HepG2 (cell line): ENCODE measurements at regions not wholly inside any gene's neighbourhood (a gene's known extent, or its start where the extent isn't known, plus 50 kb on each side); places are given as distances from the start of the nearest gene placed in this dataset.

Source experiments
- ATAC-seq: fragments of 200-7000 bp; cut with Tn5 transposase; 3 replicates; pipeline ENCODE4 v1.9.1; 2020; ENCODE audit warnings: mild to moderate bottlenecking, moderate library complexity
- BruUV-seq: library from RNA; stranded (reverse); fragments of 400-500 nt; replicated peaks from 2 replicates; lab custom pipeline; 2021; lab: Mats Ljungman, UMichigan
- CTCF ChIA-PET: fragments of 300-600 bp; formaldehyde crosslinking; extraction: SDS; loops from one replicate; lab custom pipeline; 2021; ENCODE audit warnings: low total read pairs, inconsistent platforms, low intra/inter-chr PET ratio; lab: Yijun Ruan, JAX
- POLR2A ChIA-PET: fragments of 350-600 bp; sonication (Branson Sonifier 250); formaldehyde crosslinking; loops from one replicate; lab custom pipeline; 2020; ENCODE audit warnings: antibody characterized with exemption, inconsistent platforms; lab: Yijun Ruan, JAX
- DNase-seq: peaks from one replicate; pipeline ENCODE4 v3.0.0-alpha.2; 2015; ENCODE audit warnings: low spot score
- FAIRE-seq: peaks from 3 replicates; lab custom pipeline; 2011; peaks lifted over from hg19 to GRCh38; lab: Jason Lieb, UNC
- H2AFZ ChIP-seq: one replicate; pipeline ENCODE4 v1.6.1; 2011; ENCODE audit warnings: low read length, inconsistent platforms
- H3K27ac ChIP-seq: fragments of 300-600 bp; 3 replicates; pipeline ENCODE4 v1.8.0; 2011; ENCODE audit warnings: mixed run types, mild to moderate bottlenecking, mixed read lengths, low read length, inconsistent platforms; ENCODE audit not compliant: insufficient read depth; ENCODE audit errors: extremely low read length
- H3K27me3 ChIP-seq, 2 experiments: fragments of 200-600 bp in 1 of 2; 2 replicates in 1 of 2; 3 replicates in 1 of 2; pipeline versions ENCODE4 v1.6.0 to v1.8.0; 2011; ENCODE audit warnings: low read length in 2 of 2, mild to moderate bottlenecking in 2 of 2, moderate library complexity in 2 of 2, inconsistent platforms in 1 of 2; ENCODE audit not compliant: insufficient read depth in 2 of 2, control insufficient read depth in 1 of 2
- H3K36me3 ChIP-seq, 2 experiments: fragments of 200-600 bp in 1 of 2; replicated peaks in 1 of 2; 2 replicates in 1 of 2; 3 replicates in 1 of 2; pipeline versions ENCODE4 v1.5.1 to v1.8.0; 2011; ENCODE audit warnings: low read length in 2 of 2, inconsistent platforms in 1 of 2; ENCODE audit not compliant: insufficient read depth in 2 of 2, control insufficient read depth in 1 of 2
- H3K4me1 ChIP-seq: 2 replicates; pipeline ENCODE4 v1.5.1; 2012; ENCODE audit warnings: low read length, inconsistent platforms; ENCODE audit not compliant: insufficient read depth
- H3K4me2 ChIP-seq: 2 replicates; pipeline ENCODE4 v1.6.0; 2011; ENCODE audit warnings: low read depth, low read length, inconsistent platforms
- H3K4me3 ChIP-seq, 3 experiments: fragments of 200-600 bp in 1 of 3; sonication (generic), shearing (Covaris generic) in 1 of 3; replicated peaks in 1 of 3; 2 replicates each; pipeline ENCODE4 v1.5.1; 2011 to 2016; ENCODE audit warnings: low read length in 3 of 3, inconsistent platforms in 2 of 3, low read depth in 2 of 3, mild to moderate bottlenecking in 2 of 3, control low read depth in 1 of 3, mixed read lengths in 1 of 3; ENCODE audit not compliant: insufficient read depth in 1 of 3
- H3K79me2 ChIP-seq: one replicate; pipeline ENCODE4 v1.6.1; 2011; ENCODE audit warnings: low read length, inconsistent platforms; ENCODE audit not compliant: insufficient read depth
- H3K9ac ChIP-seq: 2 replicates; pipeline ENCODE4 v1.6.0; 2011; ENCODE audit warnings: mild to moderate bottlenecking, low read depth, low read length, inconsistent platforms; ENCODE audit not compliant: insufficient read depth
- H3K9me3 ChIP-seq: 2 replicates; pipeline ENCODE4 v1.5.1; 2012; ENCODE audit warnings: mild to moderate bottlenecking, low read length
- H4K20me1 ChIP-seq: 2 replicates; pipeline ENCODE4 v1.6.0; 2011; ENCODE audit warnings: inconsistent platforms, mild to moderate bottlenecking, low read length, moderate library complexity; ENCODE audit not compliant: insufficient read depth
- FIP1L1 ChIP-seq: fragments of 200-400 bp; formaldehyde crosslinking; IDR thresholded peaks from 2 replicates; pipeline ENCODE4 v1.6.1; 2018; ENCODE audit warnings: low read depth, mild to moderate bottlenecking, low read length, moderate library complexity, borderline replicate concordance; ENCODE audit not compliant: insufficient read depth
- FLYWCH1 ChIP-seq: sonication (generic); formaldehyde crosslinking; IDR thresholded peaks from 2 replicates; pipeline ENCODE4 v1.8.1; 2023; ENCODE audit warnings: mild to moderate bottlenecking, missing genetic modification reagents
- MAZ ChIP-seq, 2 experiments: sonication (generic) in 1 of 2; formaldehyde crosslinking in 1 of 2; IDR thresholded peaks; 2 replicates each; pipeline versions ENCODE4 v1.5.0 to v1.6.1; 2012 to 2020; ENCODE audit warnings: low read depth in 2 of 2, mild to moderate bottlenecking in 2 of 2, borderline replicate concordance in 1 of 2, improper control_type of control experiment in 1 of 2, low read length in 1 of 2, missing genetic modification reagents in 1 of 2, moderate library complexity in 1 of 2
- NCOA2 ChIP-seq: sonication (generic); formaldehyde crosslinking; IDR thresholded peaks from 2 replicates; pipeline ENCODE4 v1.8.0; 2022; ENCODE audit warnings: inconsistent platforms
- SMC3 ChIP-seq: IDR thresholded peaks from 2 replicates; pipeline ENCODE4 v1.6.1; 2011; ENCODE audit warnings: low read length, improper control_type of control experiment
- SNAI1 ChIP-seq: sonication (generic); formaldehyde crosslinking; IDR thresholded peaks from 2 replicates; pipeline ENCODE4 v1.5.0; 2020; ENCODE audit warnings: mild to moderate bottlenecking, missing genetic modification reagents, borderline replicate concordance
- SP4 ChIP-seq: sonication (generic); formaldehyde crosslinking; IDR thresholded peaks from 2 replicates; pipeline ENCODE4 v1.8.1; 2023; ENCODE audit warnings: mild to moderate bottlenecking, missing genetic modification reagents
- TMF1 ChIP-seq: sonication (generic); formaldehyde crosslinking; IDR thresholded peaks from 2 replicates; pipeline ENCODE4 v1.8.1; 2022; ENCODE audit warnings: low read depth, missing genetic modification reagents
- U2AF1 ChIP-seq: fragments of 200-400 bp; formaldehyde crosslinking; optimal IDR thresholded peaks from 2 replicates; pipeline ENCODE3; 2017; ENCODE audit warnings: mild to moderate bottlenecking, low read depth, low read length
- ZBTB40 ChIP-seq, 2 experiments: fragments of 450-650 bp in 1 of 2; sonication (generic) in 1 of 2; formaldehyde crosslinking in 1 of 2; IDR thresholded peaks; 2 replicates each; pipeline versions ENCODE4 v1.6.1 to v1.8.0; 2016 to 2022; ENCODE audit warnings: antibody characterized with exemption in 1 of 2, mild to moderate bottlenecking in 1 of 2, missing genetic modification reagents in 1 of 2
- ZFP82 ChIP-seq: sonication (generic); formaldehyde crosslinking; IDR thresholded peaks from 2 replicates; pipeline ENCODE4 v1.5.1; 2020; ENCODE audit warnings: mild to moderate bottlenecking, missing genetic modification reagents, borderline replicate concordance
- ZNF343 ChIP-seq: sonication (generic); formaldehyde crosslinking; IDR thresholded peaks from 2 replicates; pipeline ENCODE4 v1.4.0; 2020; ENCODE audit warnings: mild to moderate bottlenecking, missing genetic modification reagents
- ZNF556 ChIP-seq: sonication (generic); formaldehyde crosslinking; IDR thresholded peaks from 2 replicates; pipeline ENCODE4 v1.4.0; 2020; ENCODE audit warnings: mild to moderate bottlenecking, missing genetic modification reagents, borderline replicate concordance
- ZNF598 ChIP-seq: sonication (generic); formaldehyde crosslinking; IDR thresholded peaks from 2 replicates; pipeline ENCODE4 v1.5.1; 2020; ENCODE audit warnings: mild to moderate bottlenecking, missing genetic modification reagents, borderline replicate concordance
- ZNF660 ChIP-seq: sonication (generic); formaldehyde crosslinking; IDR thresholded peaks from 2 replicates; pipeline ENCODE4 v1.5.1; 2020; ENCODE audit warnings: mild to moderate bottlenecking, low read depth, missing genetic modification reagents, borderline replicate concordance
- ZNF703 ChIP-seq: sonication (generic); formaldehyde crosslinking; IDR thresholded peaks from 2 replicates; pipeline ENCODE4 v1.5.1; 2020; ENCODE audit warnings: missing genetic modification reagents, mild to moderate bottlenecking, moderate library complexity, borderline replicate concordance
- WGBS: methylation state at CpG from one replicate; pipeline ENCODE4 v1.1.6; 2017; ENCODE audit warnings: low lambda C conversion rate; 5-methylcytosine and 5-hydroxymethylcytosine counted together
- in situ Hi-C: cut with HindIII; loops from 2 replicates; pipeline ENCODE4 v1.10.0; 2017; ENCODE audit warnings: low pct_unique_long_range_greater_than_20kb; ENCODE audit not compliant: extremely low pct_ligation_motif_present
- intact Hi-C: fragments of 100-400 bp; cut with micrococcal nuclease; formaldehyde crosslinking; loops from one replicate; pipeline ENCODE4 v1.10.0; 2022; ENCODE audit not compliant: unreplicated experiment

GRCh38 chr4:8793571-8794160 is 78.0 kb downstream of the HMX1 start:
- in situ Hi-C loops (no loop called here), intact Hi-C loops (no loop called here)
- H3K4me1 ChIP-seq, result no peaks in the 10 kb centered on the region
- DNase-seq (no peak), ATAC-seq (no peak), FAIRE-seq (no peak)
- 0% methylated on average over 4 of the region's 11 CpGs for WGBS
- H3K4me3 ChIP-seq, result no peak overlapping the region
- POLR2A ChIA-PET, result no interaction called here
- H3K9me3 ChIP-seq, result no peaks in the 10 kb centered on the region
- no TSS peak for BruUV-seq
- H3K79me2 ChIP-seq, result no peaks in the 10 kb centered on the region
- H2AFZ ChIP-seq, result no peak overlapping the region
- no peaks in the 10 kb centered on the region; the same call in 1 of the 2 replicates for H4K20me1 ChIP-seq
- no peak overlapping the region for H3K9ac ChIP-seq
- no peak overlapping the region for H3K4me2 ChIP-seq
- no peaks in the 10 kb centered on the region for H3K36me3 ChIP-seq
- peaks cover 4 to 21% of the 10 kb centered on the region in 2 experiments; a peak in 3 of 5 replicates for H3K27me3 ChIP-seq
- no peak overlapping the region for H3K27ac ChIP-seq
- CTCF ChIA-PET, result no interaction called here
- TF ChIP-seq ZNF598 (CRISPR knock-in tag) (no peak), SNAI1 (CRISPR knock-in tag) (no peak), ZNF660 (CRISPR knock-in tag) (no peak), ZNF703 (no peak), TMF1 (CRISPR knock-in tag) (no peak), SP4 (CRISPR knock-in tag) (no peak), ZFP82 (CRISPR knock-in tag) (no peak), U2AF1 (no peak), SMC3 (no peak), ZNF343 (CRISPR knock-in tag) (no peak), FLYWCH1 (CRISPR knock-in tag) (no peak), NCOA2 (CRISPR knock-in tag) (no peak), ZBTB40 (IDR thresholded peaks at IDR 0.05) (no peak), ZBTB40 (CRISPR knock-in tag; IDR thresholded peaks at IDR 0.05) (no peak), MAZ (IDR thresholded peaks at IDR 0.05; ENCODE audit: borderline replicate concordance, low read depth, low read length) (no peak), MAZ (CRISPR knock-in tag; IDR thresholded peaks at IDR 0.05; ENCODE audit: low read depth) (no peak), FIP1L1 (no peak), ZNF556 (CRISPR knock-in tag) (no peak)
